ENCODE measurements at regions not wholly inside any gene's neighbourhood (a gene's known extent, or its start where the extent isn't known, plus 50 kb on each side); places are given as distances from the start of the nearest gene placed in this dataset.
A peak's percentile ranks its signal among the peaks of the same experiment; 100 is the strongest.

- DNase-seq: no peak
These were observed 1454.8 kb upstream of the LRRTM3 start for GRCh38 chr10:65470986-65471385.

GRCh38 chr10:65482848-65483247 lies 1443.0 kb upstream of the LRRTM3 start:
- no peak for DNase-seq

GRCh38 chr10:65491799-65492198 lies 1434.0 kb upstream of the LRRTM3 start:
- no peak for DNase-seq

- no peak for DNase-seq
These were observed 1429.3 kb upstream of the LRRTM3 start for GRCh38 chr10:65496541-65496940.

- no peak for DNase-seq
These were observed 1428.0 kb upstream of the LRRTM3 start for GRCh38 chr10:65497837-65498236.

GRCh38 chr10:65500716-65501115 lies 1425.1 kb upstream of the LRRTM3 start:
- DNase-seq: no peak

- no peak for DNase-seq
These were observed 1424.6 kb upstream of the LRRTM3 start for GRCh38 chr10:65501259-65501658.

GRCh38 chr10:65518379-65518778 lies 1407.5 kb upstream of the LRRTM3 start:
- no peak for DNase-seq

GRCh38 chr10:65528986-65529385 lies 1396.8 kb upstream of the LRRTM3 start:
- DNase-seq: no peak

- no peak for DNase-seq
These were observed 1394.3 kb upstream of the LRRTM3 start for GRCh38 chr10:65531545-65531944.

GRCh38 chr10:65534771-65535170 lies 1391.1 kb upstream of the LRRTM3 start:
- DNase-seq: no peak

- DNase-seq: no peak
These were observed 1381.1 kb upstream of the LRRTM3 start for GRCh38 chr10:65544756-65545155.

- no peak for DNase-seq
These were observed 1377.8 kb upstream of the LRRTM3 start for GRCh38 chr10:65548001-65548400.

GRCh38 chr10:65550761-65551160 lies 1375.1 kb upstream of the LRRTM3 start:
- DNase-seq: no peak

- no peak for DNase-seq
These were observed 1370.6 kb upstream of the LRRTM3 start for GRCh38 chr10:65555192-65555591.

GRCh38 chr10:65556006-65556405 lies 1369.8 kb upstream of the LRRTM3 start:
- DNase-seq: no peak

GRCh38 chr10:65559369-65559768 lies 1366.5 kb upstream of the LRRTM3 start:
- DNase-seq: no peak

- no peak for DNase-seq
These were observed 1360.6 kb upstream of the LRRTM3 start for GRCh38 chr10:65565246-65565645.

- no peak for DNase-seq
These were observed 1358.9 kb upstream of the LRRTM3 start for GRCh38 chr10:65566906-65567305.

- peak; percentile 40 for DNase-seq
These were observed 1355.5 kb upstream of the LRRTM3 start for GRCh38 chr10:65570143-65571010.

- DNase-seq: peak; percentile 3
These were observed 1354.7 kb upstream of the LRRTM3 start for GRCh38 chr10:65571011-65571570.

- no peak for DNase-seq
These were observed 1344.3 kb upstream of the LRRTM3 start for GRCh38 chr10:65581426-65582026.

- no peak for DNase-seq
These were observed 1323.5 kb upstream of the LRRTM3 start for GRCh38 chr10:65602182-65602865.

- no peak for DNase-seq
These were observed 1314.2 kb upstream of the LRRTM3 start for GRCh38 chr10:65611592-65611991.

Data from KG1 (cell line).